ENCODE measurements at regions not wholly inside any gene's neighbourhood (a gene's known extent, or its start where the extent isn't known, plus 50 kb on each side); places are given as distances from the start of the nearest gene placed in this dataset.

- DNase-seq (ENCODE audit: extremely low read depth, low read depth) = no peak
- H3K4me3 ChIP-seq (replicated peaks; ENCODE audit: low read depth, low read length) = no peak overlapping the region
- no peak for TF ChIP-seq CTCF (IDR thresholded peaks at IDR 0.05; ENCODE audit: low read depth, low read length, missing control alignments)
Measured at GRCh38 chr5:53326424-53327153, 153.8 kb upstream of the FST start.

- no peak overlapping the region for H3K4me3 ChIP-seq (replicated peaks; ENCODE audit: low read depth, low read length)
- no peak for TF ChIP-seq CTCF (IDR thresholded peaks at IDR 0.05; ENCODE audit: low read depth, low read length, missing control alignments)
- DNase-seq (ENCODE audit: extremely low read depth, low read depth) = no peak
Measured at GRCh38 chr5:53327811-53328334, 152.6 kb upstream of the FST start.

GRCh38 chr5:53330491-53330890, 149.9 kb upstream of the FST start:
- DNase-seq (ENCODE audit: extremely low read depth, low read depth) = no peak
- no peak overlapping the region for H3K4me3 ChIP-seq (replicated peaks; ENCODE audit: low read depth, low read length)
- no peak for TF ChIP-seq CTCF (IDR thresholded peaks at IDR 0.05; ENCODE audit: low read depth, low read length, missing control alignments)

GRCh38 chr5:53331463-53331862, 149.0 kb upstream of the FST start:
- no peak overlapping the region for H3K4me3 ChIP-seq (replicated peaks; ENCODE audit: low read depth, low read length)
- TF ChIP-seq CTCF (IDR thresholded peaks at IDR 0.05; ENCODE audit: low read depth, low read length, missing control alignments) = no peak
- DNase-seq (ENCODE audit: extremely low read depth, low read depth) = no peak

GRCh38 chr5:53333160-53333559, 147.3 kb upstream of the FST start:
- no peak for TF ChIP-seq CTCF (IDR thresholded peaks at IDR 0.05; ENCODE audit: low read depth, low read length, missing control alignments)
- H3K4me3 ChIP-seq (replicated peaks; ENCODE audit: low read depth, low read length) = no peak overlapping the region
- no peak for DNase-seq (ENCODE audit: extremely low read depth, low read depth)

GRCh38 chr5:53334431-53334941, 145.9 kb upstream of the FST start:
- no peak for TF ChIP-seq CTCF (IDR thresholded peaks at IDR 0.05; ENCODE audit: low read depth, low read length, missing control alignments)
- H3K4me3 ChIP-seq (replicated peaks; ENCODE audit: low read depth, low read length) = no peak overlapping the region
- DNase-seq (ENCODE audit: extremely low read depth, low read depth) = no peak
